Sigmoid colon (tissue), 4 donors: ENCODE measurements at regions not wholly inside any gene's neighbourhood (a gene's known extent, or its start where the extent isn't known, plus 50 kb on each side); places are given as distances from the start of the nearest gene placed in this dataset.
"Not testable (repeated sequence)": the region's sequence is repeated elsewhere in the genome, so short reads cannot be mapped to it uniquely, and the experiment has no call there.

Experiments
- CTCF ChIP-seq, 4 experiments: fragments of 450-650 bp in 3 of 4; fragments of 200-600 bp in 1 of 4; IDR thresholded peaks; one replicate each; pipeline ENCODE4 v1.5.1; 2016 to 2019; ENCODE audit warnings: antibody characterized with exemption in 4 of 4, mild to moderate bottlenecking in 3 of 4, moderate library complexity in 2 of 4
- EP300 ChIP-seq, 4 donors: sonication (generic); formaldehyde crosslinking; IDR thresholded peaks; one replicate each; pipeline ENCODE4 v1.6.1; 2017; ENCODE audit warnings: antibody characterized with exemption in 4 of 4

GRCh38 chr2:184054419-184054818 is 543.9 kb upstream of the ZNF804A start:
- TF ChIP-seq CTCF, EP300 (IDR thresholded peaks at IDR 0.05): not testable (repeated sequence)
